Stimulated activated CD4-positive, alpha-beta T cell treated with anti-CD3 and anti-CD28 coated beads, Interleukin-1b, Interleukin-23, amount 100 ng/mL, for 48 hours (primary cell): ENCODE measurements at regions not wholly inside any gene's neighbourhood (a gene's known extent, or its start where the extent isn't known, plus 50 kb on each side); places are given as distances from the start of the nearest gene placed in this dataset.

Experiments used
- DNase-seq: peaks from one replicate; pipeline ENCODE4 v3.0.0-alpha.2; 2020

- DNase-seq = no peak
Measured at GRCh38 chr4:177052211-177052934, 257.3 kb upstream of the NEIL3 start.

GRCh38 chr4:177057186-177057585 is 252.5 kb upstream of the NEIL3 start:
- DNase-seq = no peak

GRCh38 chr4:177064116-177064515 is 245.6 kb upstream of the NEIL3 start:
- DNase-seq = no peak

- DNase-seq = no peak
Measured at GRCh38 chr4:177064729-177065394, 244.8 kb upstream of the NEIL3 start.

- no peak for DNase-seq
Measured at GRCh38 chr4:177066746-177067145, 242.9 kb upstream of the NEIL3 start.

- DNase-seq = no peak
Measured at GRCh38 chr4:177070533-177071058, 239.1 kb upstream of the NEIL3 start.

- DNase-seq = no peak
Measured at GRCh38 chr4:177077095-177077971, 232.3 kb upstream of the NEIL3 start.

GRCh38 chr4:177079327-177079726 is 230.3 kb upstream of the NEIL3 start:
- no peak for DNase-seq

- DNase-seq = no peak
Measured at GRCh38 chr4:177080388-177080787, 229.3 kb upstream of the NEIL3 start.

- DNase-seq = no peak
Measured at GRCh38 chr4:177087060-177087459, 222.6 kb upstream of the NEIL3 start.

- DNase-seq = no peak
Measured at GRCh38 chr4:177087499-177087898, 222.2 kb upstream of the NEIL3 start.

- DNase-seq = no peak
Measured at GRCh38 chr4:177091515-177091914, 218.2 kb upstream of the NEIL3 start.

- DNase-seq = no peak
Measured at GRCh38 chr4:177092807-177093206, 216.9 kb upstream of the NEIL3 start.

GRCh38 chr4:177093964-177094363 is 215.7 kb upstream of the NEIL3 start:
- no peak for DNase-seq

GRCh38 chr4:177097291-177097690 is 212.4 kb upstream of the NEIL3 start:
- DNase-seq = no peak

- no peak for DNase-seq
Measured at GRCh38 chr4:177099211-177099610, 210.5 kb upstream of the NEIL3 start.

- DNase-seq = no peak
Measured at GRCh38 chr4:177100307-177100706, 209.4 kb upstream of the NEIL3 start.

GRCh38 chr4:177103619-177104018 is 206.1 kb upstream of the NEIL3 start:
- DNase-seq = no peak

GRCh38 chr4:177105536-177105935 is 204.1 kb upstream of the NEIL3 start:
- DNase-seq = no peak

GRCh38 chr4:177107288-177107921 is 202.3 kb upstream of the NEIL3 start:
- no peak for DNase-seq

- DNase-seq = no peak
Measured at GRCh38 chr4:177108708-177109107, 201.0 kb upstream of the NEIL3 start.

- no peak for DNase-seq
Measured at GRCh38 chr4:177109769-177110168, 199.9 kb upstream of the NEIL3 start.

GRCh38 chr4:177116161-177116560 is 193.5 kb upstream of the NEIL3 start:
- DNase-seq = no peak
